Activated CD4-positive, alpha-beta T cell treated with anti-CD3 and anti-CD28 coated beads for 48 hours (primary cell): ENCODE measurements at regions not wholly inside any gene's neighbourhood (a gene's known extent, or its start where the extent isn't known, plus 50 kb on each side); places are given as distances from the start of the nearest gene placed in this dataset.
"Not testable (repeated sequence)": the region's sequence is repeated elsewhere in the genome, so short reads cannot be mapped to it uniquely, and the experiment has no call there.

Experiments used
- DNase-seq: peaks from one replicate; pipeline ENCODE4 v3.0.0-alpha.2; 2020

GRCh38 chr7:87007038-87007437 lies 52.4 kb downstream of the ELAPOR2 start:
- no peak for DNase-seq

GRCh38 chr7:87004956-87005355 lies 54.5 kb downstream of the ELAPOR2 start:
- DNase-seq = no peak

GRCh38 chr7:87003872-87004798 lies 55.3 kb downstream of the ELAPOR2 start:
- no peak for DNase-seq

GRCh38 chr7:87001214-87001613 lies 58.2 kb downstream of the ELAPOR2 start:
- no peak for DNase-seq

GRCh38 chr7:87000344-87000743 lies 59.1 kb downstream of the ELAPOR2 start:
- DNase-seq = no peak

- no peak for DNase-seq
These were observed 59.7 kb downstream of the ELAPOR2 start for GRCh38 chr7:86999750-87000149.

GRCh38 chr7:86995814-86996213 lies 63.6 kb downstream of the ELAPOR2 start:
- DNase-seq = no peak

- no peak for DNase-seq
These were observed 64.3 kb downstream of the ELAPOR2 start for GRCh38 chr7:86995052-86995725.

- no peak for DNase-seq
These were observed 67.7 kb downstream of the ELAPOR2 start for GRCh38 chr7:86991771-86992191.

- DNase-seq = no peak
These were observed 68.2 kb downstream of the ELAPOR2 start for GRCh38 chr7:86991093-86991769.

- DNase-seq = no peak
These were observed 70.0 kb downstream of the ELAPOR2 start for GRCh38 chr7:86989407-86989806.

GRCh38 chr7:86987834-86988233 lies 71.6 kb downstream of the ELAPOR2 start:
- DNase-seq = not testable (repeated sequence)

GRCh38 chr7:86987358-86987757 lies 72.1 kb downstream of the ELAPOR2 start:
- not testable (repeated sequence) for DNase-seq

GRCh38 chr7:86985342-86985741 lies 74.1 kb downstream of the ELAPOR2 start:
- DNase-seq = not testable (repeated sequence)

- DNase-seq = not testable (repeated sequence)
These were observed 75.8 kb downstream of the ELAPOR2 start for GRCh38 chr7:86983654-86984053.

- DNase-seq = not testable (repeated sequence)
These were observed 77.5 kb downstream of the ELAPOR2 start for GRCh38 chr7:86981937-86982336.

GRCh38 chr7:86981127-86981526 lies 78.3 kb downstream of the ELAPOR2 start:
- DNase-seq = no peak

GRCh38 chr7:86980223-86980622 lies 79.2 kb downstream of the ELAPOR2 start:
- DNase-seq = no peak

- no peak for DNase-seq
These were observed 80.5 kb downstream of the ELAPOR2 start for GRCh38 chr7:86978808-86979506.

- DNase-seq = no peak
These were observed 82.5 kb downstream of the ELAPOR2 start for GRCh38 chr7:86976958-86977357.

GRCh38 chr7:86975914-86976313 lies 83.5 kb downstream of the ELAPOR2 start:
- no peak for DNase-seq

- no peak for DNase-seq
These were observed 84.0 kb downstream of the ELAPOR2 start for GRCh38 chr7:86975449-86975848.

- no peak for DNase-seq
These were observed 87.4 kb downstream of the ELAPOR2 start for GRCh38 chr7:86972072-86972471.
